IMR-90 (cell line): ENCODE measurements at regions not wholly inside any gene's neighbourhood (a gene's known extent, or its start where the extent isn't known, plus 50 kb on each side); places are given as distances from the start of the nearest gene placed in this dataset.

ENCODE experiments used
- ATAC-seq: fragments of 200-7000 bp; cut with Tn5 transposase; 2 replicates; pipeline ENCODE4 v1.9.1; 2020; ENCODE audit warnings: low read depth, mild to moderate bottlenecking, moderate library complexity
- BruUV-seq: library from RNA; stranded (reverse); fragments of 400-500 nt; replicated peaks from 2 replicates; lab custom pipeline; 2021; lab: Mats Ljungman, UMichigan
- CTCF ChIA-PET: fragments of 300-600 bp; formaldehyde crosslinking; extraction: SDS; loops from one replicate; lab custom pipeline; 2021; ENCODE audit warnings: antibody characterized with exemption; lab: Yijun Ruan, JAX
- POLR2A ChIA-PET: fragments of 300-600 bp; sonication (Branson Sonifier 250); formaldehyde crosslinking; loops from one replicate; lab custom pipeline; 2022; ENCODE audit warnings: antibody characterized with exemption; ENCODE audit not compliant: unreplicated experiment; lab: Charles Lee
- DNase-seq: peaks from one replicate; pipeline ENCODE4 v3.0.0; 2013
- H2AFZ ChIP-seq: replicated peaks from 2 replicates; pipeline ENCODE3; 2013; ENCODE audit warnings: low read length, mild to moderate bottlenecking; ENCODE audit not compliant: poor library complexity
- H2AK5ac ChIP-seq: 2 replicates; pipeline ENCODE4 v1.6.1; 2013; ENCODE audit warnings: low read depth, low read length, inconsistent platforms
- H2AK9ac ChIP-seq: replicated peaks from 2 replicates; pipeline ENCODE3; 2013; ENCODE audit warnings: mild to moderate bottlenecking, low read depth, low read length, moderate library complexity; ENCODE audit not compliant: poor library complexity
- H2BK120ac ChIP-seq: 2 replicates; pipeline ENCODE4 v1.6.1; 2013; ENCODE audit warnings: low read depth, low read length, inconsistent platforms
- H2BK15ac ChIP-seq: 3 replicates; pipeline ENCODE4 v1.6.1; 2013; ENCODE audit warnings: low read depth, low read length, inconsistent platforms
- H2BK20ac ChIP-seq: 2 replicates; pipeline ENCODE4 v1.6.1; 2013; ENCODE audit warnings: low read depth, mild to moderate bottlenecking, inconsistent platforms, low read length, moderate library complexity
- H2BK5ac ChIP-seq: 2 replicates; pipeline ENCODE4 v1.6.1; 2013; ENCODE audit warnings: mild to moderate bottlenecking, low read depth, low read length, inconsistent platforms; ENCODE audit not compliant: poor library complexity, severe bottlenecking
- H3K14ac ChIP-seq: replicated peaks from 2 replicates; pipeline ENCODE4 v1.6.1; 2013; ENCODE audit warnings: low read depth, low read length, inconsistent platforms
- H3K18ac ChIP-seq: 2 replicates; pipeline ENCODE4 v1.6.1; 2013; ENCODE audit warnings: low read depth, low read length, control low read depth
- H3K23ac ChIP-seq: 2 replicates; pipeline ENCODE4 v1.6.1; 2013; ENCODE audit warnings: low read depth, low read length, inconsistent platforms
- H3K27ac ChIP-seq: 2 replicates; pipeline ENCODE4 v1.5.1; 2013; ENCODE audit warnings: mild to moderate bottlenecking, control low read depth, low read length; ENCODE audit not compliant: insufficient read depth
- H3K27me3 ChIP-seq: 2 replicates; pipeline ENCODE4 v1.6.1; 2013; ENCODE audit warnings: low read length; ENCODE audit not compliant: control insufficient read depth, insufficient read depth
- H3K36me3 ChIP-seq: 2 replicates; pipeline ENCODE4 v1.6.1; 2013; ENCODE audit warnings: low read length, mixed read lengths; ENCODE audit not compliant: control insufficient read depth, insufficient read depth
- H3K4ac ChIP-seq: 2 replicates; pipeline ENCODE4 v1.6.1; 2013; ENCODE audit warnings: low read depth, low read length, inconsistent platforms
- H3K4me1 ChIP-seq: 2 replicates; pipeline ENCODE4 v1.6.1; 2013; ENCODE audit warnings: low read length, mixed read lengths; ENCODE audit not compliant: control insufficient read depth, insufficient read depth
- H3K4me2 ChIP-seq: 2 replicates; pipeline ENCODE4 v1.6.1; 2013; ENCODE audit warnings: low read depth, mild to moderate bottlenecking, control low read depth, low read length, moderate library complexity
- H3K4me3 ChIP-seq: 2 replicates; pipeline ENCODE4 v1.5.1; 2013; ENCODE audit warnings: low read depth, mild to moderate bottlenecking, control low read depth, low read length, moderate library complexity; ENCODE audit not compliant: insufficient read depth
- H3K56ac ChIP-seq: 2 replicates; pipeline ENCODE4 v1.6.1; 2013; ENCODE audit warnings: low read length, inconsistent platforms; ENCODE audit not compliant: insufficient read depth; ENCODE audit errors: extremely low read depth
- H3K79me1 ChIP-seq, 2 experiments: 2 replicates each; pipeline ENCODE4 v1.6.1; 2013; ENCODE audit warnings: low read length in 2 of 2, inconsistent platforms in 1 of 2, low read depth in 1 of 2
- H3K9ac ChIP-seq: 2 replicates; pipeline ENCODE4 v1.6.1; 2013; ENCODE audit warnings: low read depth, low read length, control low read depth
- H3K9me1 ChIP-seq: 2 replicates; pipeline ENCODE4 v1.6.1; 2013; ENCODE audit warnings: low read length, inconsistent platforms; ENCODE audit not compliant: insufficient read depth
- H3K9me3 ChIP-seq: 2 replicates; pipeline ENCODE4 v1.6.1; 2013; ENCODE audit warnings: low read length; ENCODE audit not compliant: control insufficient read depth, insufficient read depth
- H4K20me1 ChIP-seq: 2 replicates; pipeline ENCODE4 v1.6.1; 2013; ENCODE audit warnings: low read length, inconsistent platforms; ENCODE audit not compliant: insufficient read depth
- H4K5ac ChIP-seq: 2 replicates; pipeline ENCODE4 v1.6.1; 2013; ENCODE audit warnings: mild to moderate bottlenecking, low read depth, low read length, control low read depth
- H4K8ac ChIP-seq, 2 experiments: 2 replicates each; pipeline ENCODE4 v1.6.1; 2013; ENCODE audit warnings: low read depth in 2 of 2, low read length in 2 of 2, control low read depth in 1 of 2, inconsistent platforms in 1 of 2
- H4K91ac ChIP-seq: 2 replicates; pipeline ENCODE4 v1.6.1; 2013; ENCODE audit warnings: low read depth, low read length, inconsistent platforms; ENCODE audit not compliant: insufficient read depth
- BHLHE40 ChIP-seq: fragments of 150-350 bp; IDR thresholded peaks from 2 replicates; pipeline ENCODE4 v1.6.1; 2016; ENCODE audit warnings: mild to moderate bottlenecking, low read depth, low read length
- CEBPB ChIP-seq: IDR thresholded peaks from 2 replicates; pipeline ENCODE4 v1.6.1; 2012; ENCODE audit warnings: low read depth, low read length, improper control_type of control experiment
- CHD1 ChIP-seq: IDR thresholded peaks from 2 replicates; pipeline ENCODE4 v1.6.1; 2012; ENCODE audit warnings: low read depth, low read length, improper control_type of control experiment
- CTCF ChIP-seq: conservative IDR thresholded peaks from 2 replicates; pipeline ENCODE4 v1.5.1; 2012; ENCODE audit warnings: mild to moderate bottlenecking, low read depth, low read length, improper control_type of control experiment
- ELK1 ChIP-seq: fragments of 150-350 bp; IDR thresholded peaks from 2 replicates; pipeline ENCODE4 v1.6.1; 2016; ENCODE audit warnings: low read depth, mild to moderate bottlenecking, low read length, moderate library complexity, borderline replicate concordance
- MAFK ChIP-seq: IDR thresholded peaks from 2 replicates; pipeline ENCODE4 v1.6.1; 2012; ENCODE audit warnings: low read depth, low read length, improper control_type of control experiment
- MAZ ChIP-seq: IDR thresholded peaks from 2 replicates; pipeline ENCODE4 v1.6.1; 2012; ENCODE audit warnings: low read depth, mild to moderate bottlenecking, low read length, improper control_type of control experiment, moderate library complexity, borderline replicate concordance
- MXI1 ChIP-seq: IDR thresholded peaks from 2 replicates; pipeline ENCODE4 v1.6.1; 2012; ENCODE audit warnings: low read depth, mild to moderate bottlenecking, low read length, moderate library complexity, borderline replicate concordance
- NFE2L2 ChIP-seq: fragments of 150-350 bp; IDR thresholded peaks from 2 replicates; pipeline ENCODE4 v1.6.1; 2016; ENCODE audit warnings: low read depth, mild to moderate bottlenecking, low read length
- POLR2A ChIP-seq: IDR thresholded peaks from 2 replicates; pipeline ENCODE4 v1.6.1; 2012; ENCODE audit warnings: mild to moderate bottlenecking, low read depth, low read length
- RCOR1 ChIP-seq: IDR thresholded peaks from 2 replicates; pipeline ENCODE4 v1.6.1; 2012; ENCODE audit warnings: mild to moderate bottlenecking, low read length, improper control_type of control experiment; ENCODE audit not compliant: insufficient replicate concordance
- RFX5 ChIP-seq: IDR thresholded peaks from 2 replicates; pipeline ENCODE4 v1.8.0; 2012; ENCODE audit warnings: low read depth, mild to moderate bottlenecking, low read length, moderate library complexity
- SMC3 ChIP-seq: fragments of 150-350 bp; IDR thresholded peaks from 2 replicates; pipeline ENCODE4 v1.6.1; 2016; ENCODE audit warnings: low read depth, mild to moderate bottlenecking, antibody characterized with exemption, low read length, moderate library complexity
- WGBS, 2 experiments: methylation state at CpG; one replicate each; pipeline versions ENCODE4 v1.1.5 to v1.1.7; 2013; ENCODE audit warnings: missing lambda C conversion rate in 2 of 2; ENCODE audit not compliant: insufficient read length in 1 of 2; ENCODE audit errors: extremely low coverage in 2 of 2; 5-methylcytosine and 5-hydroxymethylcytosine counted together
- dilution Hi-C: fragments of 300-500 bp; cut with HindIII; formaldehyde crosslinking; loops from one replicate; pipeline ENCODE4 v1.14.3; 2018; ENCODE audit warnings: low sequenced_read_pairs; ENCODE audit not compliant: unreplicated experiment
- in situ Hi-C: fragments of 300-500 bp; cut with MboI; formaldehyde crosslinking; loops from 3 replicates; pipeline ENCODE4 v1.14.3; 2019; ENCODE audit warnings: low sequenced_read_pairs, inconsistent platforms, mixed read lengths
- intact Hi-C: fragments of 100-400 bp; cut with micrococcal nuclease; formaldehyde crosslinking; loops from 2 replicates; pipeline ENCODE4 v1.10.0; 2022
- TF ChIP-seq, protein P1 (sequence below): fragments of 150-350 bp; IDR thresholded peaks from 2 replicates; pipeline ENCODE4 v1.6.1; 2017; ENCODE audit warnings: mild to moderate bottlenecking, antibody characterized with exemption, low read length, low read depth

DNA sequence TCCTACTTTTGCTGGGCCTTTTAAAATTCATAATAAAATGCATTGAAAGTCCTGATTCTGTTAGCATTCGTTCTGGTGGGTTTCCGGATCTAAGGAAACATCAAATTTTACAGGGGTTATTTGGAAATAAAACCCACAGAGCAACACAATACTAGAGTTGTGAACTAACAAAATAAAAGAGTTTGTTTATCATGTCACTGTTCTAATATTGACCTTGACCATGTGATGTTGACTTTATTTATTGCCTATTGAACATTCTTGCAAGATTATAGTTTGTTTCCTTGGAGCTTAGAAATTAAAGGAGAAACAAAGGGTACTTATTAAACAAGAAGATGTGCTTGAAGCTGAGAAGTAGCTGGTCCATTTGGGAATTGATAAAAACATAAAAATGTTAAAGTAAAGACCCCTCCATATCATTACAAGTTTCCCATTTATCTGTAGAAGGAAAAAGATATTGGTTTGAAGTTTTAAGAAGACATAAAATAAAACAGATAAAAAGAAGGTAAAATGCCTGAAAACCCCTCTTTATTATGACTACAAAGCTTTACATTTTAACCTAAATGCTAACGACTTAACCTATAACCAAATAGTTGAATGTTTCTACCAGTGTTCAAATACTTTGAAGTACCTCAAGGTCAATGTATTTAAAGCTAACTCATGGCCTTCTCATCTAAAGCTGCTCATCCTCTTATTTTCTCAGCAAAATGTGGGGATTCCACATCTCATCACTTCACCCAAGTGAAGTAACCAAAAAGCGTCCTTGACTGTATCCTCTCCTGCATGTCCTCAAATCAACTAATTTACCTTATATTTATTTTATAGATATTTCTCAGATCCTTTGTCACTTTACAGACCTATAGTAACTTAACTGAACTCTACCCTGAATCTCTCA, 179.6 kb downstream of the GASK1B start:
- no peak overlapping the region; the same call in 1 of the 2 replicates for H3K18ac ChIP-seq
- BruUV-seq, result no TSS peak
- no peaks in the 10 kb centered on the region for H4K20me1 ChIP-seq
- H4K91ac ChIP-seq, result no peak overlapping the region
- H3K4me3 ChIP-seq, result no peak overlapping the region
- DNase-seq (no peak), ATAC-seq (no peak)
- no peak overlapping the region for H2AK5ac ChIP-seq
- no peak overlapping the region for H3K14ac ChIP-seq
- no peak overlapping the region for H4K5ac ChIP-seq
- H2BK120ac ChIP-seq, result no peak overlapping the region
- no peak overlapping the region for H3K4ac ChIP-seq
- H3K27me3 ChIP-seq, result no peaks in the 10 kb centered on the region; the same call in 1 of the 2 replicates
- H3K9me3 ChIP-seq, result no peaks in the 10 kb centered on the region
- peaks cover 6% of the 10 kb centered on the region for H3K4me1 ChIP-seq
- in situ Hi-C loops, result loop anchor here (5.0 to 25.0 kb wide), 3 partner anchors 174 to 1506 kb away; no protein-coding TSS in a partner anchor
- no peaks in the 10 kb centered on the region for H3K79me1 ChIP-seq
- intact Hi-C loops, result loop anchor here (1.0 to 5.0 kb wide), 4 partner anchors 128 to 634 kb away; no protein-coding TSS in a partner anchor
- no peak overlapping the region for H3K56ac ChIP-seq
- no peak overlapping the region for H2BK20ac ChIP-seq
- no peaks in the 10 kb centered on the region for H3K36me3 ChIP-seq
- H3K4me2 ChIP-seq, result no peak overlapping the region
- no peak overlapping the region for H4K8ac ChIP-seq
- dilution Hi-C loops, result no loop called here
- H2BK15ac ChIP-seq, result no peak overlapping the region
- ChIA-PET CTCF (interaction anchor here (0.6 to 1.0 kb wide), 2 partner anchors 179 to 715 kb away, joined by 3 to 9 read pairs; partner anchors contain the start of gene GASK1B), POLR2A (no interaction called here)
- H2BK5ac ChIP-seq, result no peak overlapping the region
- peak overlapping the region; percentile 35; the same call in 1 of the 2 replicates for H3K27ac ChIP-seq
- H3K23ac ChIP-seq, result no peak overlapping the region
- H2AK9ac ChIP-seq, result no peak overlapping the region
- WGBS, 2 experiments, result 100% methylated on average over 1 of the region's 4 CpGs; no CpG with 5 or more reads in 1 of the 2 experiments
- H3K9me1 ChIP-seq, result no peaks in the 10 kb centered on the region
- H3K9ac ChIP-seq, result no peak overlapping the region
- no peak overlapping the region for H2AFZ ChIP-seq
- TF ChIP-seq RCOR1 (no peak), NFE2L2 (no peak), MAFK (no peak), CEBPB (no peak), SMC3 (no peak), BHLHE40 (no peak), RFX5 (no peak), POLR2A (no peak), CHD1 (no peak), MXI1 (no peak), ELK1 (no peak), CTCF (no peak), MAZ (no peak)
- TF ChIP-seq, protein P1, sequence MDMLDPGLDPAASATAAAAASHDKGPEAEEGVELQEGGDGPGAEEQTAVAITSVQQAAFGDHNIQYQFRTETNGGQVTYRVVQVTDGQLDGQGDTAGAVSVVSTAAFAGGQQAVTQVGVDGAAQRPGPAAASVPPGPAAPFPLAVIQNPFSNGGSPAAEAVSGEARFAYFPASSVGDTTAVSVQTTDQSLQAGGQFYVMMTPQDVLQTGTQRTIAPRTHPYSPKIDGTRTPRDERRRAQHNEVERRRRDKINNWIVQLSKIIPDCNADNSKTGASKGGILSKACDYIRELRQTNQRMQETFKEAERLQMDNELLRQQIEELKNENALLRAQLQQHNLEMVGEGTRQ, result no peak
